GM23248 (cell line): ENCODE measurements at regions not wholly inside any gene's neighbourhood (a gene's known extent, or its start where the extent isn't known, plus 50 kb on each side); places are given as distances from the start of the nearest gene placed in this dataset.

Source experiments
- EZH2 ChIP-seq: fragments of 200-600 bp; sonication (generic); IDR thresholded peaks from 2 replicates; pipeline ENCODE4 v1.6.1; 2018; ENCODE audit warnings: antibody characterized with exemption, mild to moderate bottlenecking; ENCODE audit not compliant: insufficient read depth, poor library complexity, severe bottlenecking
- EZH2phosphoT487 ChIP-seq: fragments of 200-600 bp; sonication (generic); IDR thresholded peaks from 2 replicates; pipeline ENCODE4 v1.6.1; 2018; ENCODE audit warnings: antibody characterized with exemption, moderate library complexity, mild to moderate bottlenecking, low read depth; ENCODE audit not compliant: insufficient read depth

DNA sequence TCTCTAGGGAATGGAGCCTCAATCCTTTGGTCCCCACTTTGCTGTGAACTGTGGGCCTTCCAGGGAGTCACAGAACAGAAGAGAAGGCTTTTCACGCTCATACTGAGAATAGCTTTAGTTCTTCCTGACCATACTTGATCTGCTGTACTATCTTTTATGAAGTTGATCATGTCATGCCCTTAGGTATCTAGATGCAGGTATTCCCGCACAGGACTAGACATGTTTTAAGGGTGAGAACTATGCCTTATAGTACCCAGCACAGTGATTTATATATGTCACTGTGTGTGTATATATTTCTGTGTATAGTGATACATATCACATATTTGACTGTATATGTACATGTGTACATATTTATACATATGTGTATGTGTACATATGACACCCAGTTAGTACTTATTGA lies 358.4 kb upstream of the SEMA6D start:
- TF ChIP-seq EZH2 (no peak), EZH2phosphoT487 (no peak)
